ENCODE measurements at regions not wholly inside any gene's neighbourhood (a gene's known extent, or its start where the extent isn't known, plus 50 kb on each side); places are given as distances from the start of the nearest gene placed in this dataset.

DNA sequence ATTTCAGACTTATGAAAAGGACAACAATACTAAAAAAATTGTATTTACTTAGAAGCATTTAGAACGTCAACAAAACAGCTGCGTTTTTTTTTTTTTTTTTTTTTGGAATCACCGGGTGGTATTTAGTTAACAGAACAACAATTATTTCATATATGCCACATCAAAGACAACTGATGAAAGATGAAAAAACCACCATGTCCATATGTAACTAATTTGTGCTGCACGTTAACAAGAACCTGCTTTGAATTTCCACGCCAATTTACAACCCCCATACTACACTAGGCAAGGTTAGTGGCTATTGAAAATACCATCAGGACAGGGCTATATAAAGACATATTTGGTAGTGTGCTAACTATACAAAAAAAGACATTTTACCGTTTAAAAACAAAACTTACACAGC lies 189.3 kb upstream of the ROBO1 start:
- Histone ChIP-seq H2AFZ (ENCODE audit: low read depth, low read length) (no peak overlapping the region), H3K4me1 (replicated peaks in 1 of 2; ENCODE audit: control insufficient read depth in 2 of 2, insufficient read depth in 2 of 2, low read length in 2 of 2) (no peaks in the 10 kb centered on the region), H3K79me2 (ENCODE audit: control insufficient read depth, insufficient read depth, low read length) (no peaks in the 10 kb centered on the region), H3K4me3 (no peak overlapping the region), H3K36me3 (ENCODE audit: control insufficient read depth, insufficient read depth, low read length) (no peaks in the 10 kb centered on the region), H4K20me1 (replicated peaks; ENCODE audit: control insufficient read depth, insufficient read depth, low read length) (no peaks in the 10 kb centered on the region), H3K9me1 (ENCODE audit: control insufficient read depth, insufficient read depth, low read length) (no peaks in the 10 kb centered on the region), H3K4me2 (ENCODE audit: insufficient read depth, low read length) (no peak overlapping the region), H3K27me3 (ENCODE audit: control insufficient read depth in 2 of 2, insufficient read depth in 2 of 2, low read length in 2 of 2) (no peaks in the 10 kb centered on the region), H3K9me3 (replicated peaks; ENCODE audit: control insufficient read depth, insufficient read depth, low read depth, low read length) (no peaks in the 10 kb centered on the region), H3K27ac (ENCODE audit: extremely low read depth, low read depth, low read length) (no peak overlapping the region), H3K9ac (ENCODE audit: insufficient read depth in 1 of 2, low read depth in 2 of 2, low read length in 2 of 2) (no peak overlapping the region)
- POLR2A ChIA-PET: no interaction called here
- 4% methylated on average over 4 of the region's 6 CpGs for WGBS (ENCODE audit: insufficient coverage, low coverage, missing lambda C conversion rate)
- FAIRE-seq (no peak), ATAC-seq (no peak), DNase-seq (ENCODE audit: extremely low read depth in 1 of 4, low spot score in 3 of 4) (no peak)
- no TSS peak for BruUV-seq (replicated peaks)
- in situ Hi-C loops (cut with MboI): no loop called here
- CTCF ChIA-PET (ENCODE audit: low intra/inter-chr PET ratio): no interaction called here
- intact Hi-C loops (cut with micrococcal nuclease): no loop called here
- TF ChIP-seq CBX5 (IDR thresholded peaks at IDR 0.05; ENCODE audit: borderline replicate concordance, low read depth) (no peak), TARDBP (IDR thresholded peaks at IDR 0.05) (no peak), ESRRB (CRISPR knock-in tag; IDR thresholded peaks at IDR 0.05; ENCODE audit: borderline replicate concordance) (no peak), EWSR1 (IDR thresholded peaks at IDR 0.05; ENCODE audit: borderline replicate concordance, low read depth, partially characterized antibody) (no peak), MED1 (CRISPR knock-in tag; IDR thresholded peaks at IDR 0.05; ENCODE audit: borderline replicate concordance) (no peak), ARHGAP35 (IDR thresholded peaks at IDR 0.05; ENCODE audit: partially characterized antibody) (no peak), TCF3 (CRISPR knock-in tag; IDR thresholded peaks at IDR 0.05) (no peak), COPS2 (conservative IDR thresholded peaks at IDR 0.05) (no peak), BDP1 (IDR thresholded peaks at IDR 0.05; ENCODE audit: insufficient read depth, insufficient read length) (no peak), HNRNPL (IDR thresholded peaks at IDR 0.05; ENCODE audit: low read depth, low read length) (no peak), ZNF224 (CRISPR knock-in tag; IDR thresholded peaks at IDR 0.05) (no peak), CHD2 (IDR thresholded peaks at IDR 0.05; ENCODE audit: low read depth, low read length) (no peak), STAT5B (CRISPR knock-in tag; IDR thresholded peaks at IDR 0.05) (no peak)
- TF ChIP-seq, protein P1, sequence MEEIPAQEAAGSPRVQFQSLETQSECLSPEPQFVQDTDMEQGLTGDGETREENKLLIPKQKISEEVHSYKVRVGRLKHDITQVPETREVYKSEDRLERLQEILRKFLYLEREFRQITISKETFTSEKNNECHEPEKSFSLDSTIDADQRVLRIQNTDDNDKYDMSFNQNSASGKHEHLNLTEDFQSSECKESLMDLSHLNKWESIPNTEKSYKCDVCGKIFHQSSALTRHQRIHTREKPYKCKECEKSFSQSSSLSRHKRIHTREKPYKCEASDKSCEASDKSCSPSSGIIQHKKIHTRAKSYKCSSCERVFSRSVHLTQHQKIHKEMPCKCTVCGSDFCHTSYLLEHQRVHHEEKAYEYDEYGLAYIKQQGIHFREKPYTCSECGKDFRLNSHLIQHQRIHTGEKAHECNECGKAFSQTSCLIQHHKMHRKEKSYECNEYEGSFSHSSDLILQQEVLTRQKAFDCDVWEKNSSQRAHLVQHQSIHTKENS (CRISPR knock-in tag; IDR thresholded peaks at IDR 0.05): no peak
- TF ChIP-seq, protein P2, sequence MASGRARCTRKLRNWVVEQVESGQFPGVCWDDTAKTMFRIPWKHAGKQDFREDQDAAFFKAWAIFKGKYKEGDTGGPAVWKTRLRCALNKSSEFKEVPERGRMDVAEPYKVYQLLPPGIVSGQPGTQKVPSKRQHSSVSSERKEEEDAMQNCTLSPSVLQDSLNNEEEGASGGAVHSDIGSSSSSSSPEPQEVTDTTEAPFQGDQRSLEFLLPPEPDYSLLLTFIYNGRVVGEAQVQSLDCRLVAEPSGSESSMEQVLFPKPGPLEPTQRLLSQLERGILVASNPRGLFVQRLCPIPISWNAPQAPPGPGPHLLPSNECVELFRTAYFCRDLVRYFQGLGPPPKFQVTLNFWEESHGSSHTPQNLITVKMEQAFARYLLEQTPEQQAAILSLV (tag; IDR thresholded peaks at IDR 0.05): no peak
- TF ChIP-seq, protein P3, sequence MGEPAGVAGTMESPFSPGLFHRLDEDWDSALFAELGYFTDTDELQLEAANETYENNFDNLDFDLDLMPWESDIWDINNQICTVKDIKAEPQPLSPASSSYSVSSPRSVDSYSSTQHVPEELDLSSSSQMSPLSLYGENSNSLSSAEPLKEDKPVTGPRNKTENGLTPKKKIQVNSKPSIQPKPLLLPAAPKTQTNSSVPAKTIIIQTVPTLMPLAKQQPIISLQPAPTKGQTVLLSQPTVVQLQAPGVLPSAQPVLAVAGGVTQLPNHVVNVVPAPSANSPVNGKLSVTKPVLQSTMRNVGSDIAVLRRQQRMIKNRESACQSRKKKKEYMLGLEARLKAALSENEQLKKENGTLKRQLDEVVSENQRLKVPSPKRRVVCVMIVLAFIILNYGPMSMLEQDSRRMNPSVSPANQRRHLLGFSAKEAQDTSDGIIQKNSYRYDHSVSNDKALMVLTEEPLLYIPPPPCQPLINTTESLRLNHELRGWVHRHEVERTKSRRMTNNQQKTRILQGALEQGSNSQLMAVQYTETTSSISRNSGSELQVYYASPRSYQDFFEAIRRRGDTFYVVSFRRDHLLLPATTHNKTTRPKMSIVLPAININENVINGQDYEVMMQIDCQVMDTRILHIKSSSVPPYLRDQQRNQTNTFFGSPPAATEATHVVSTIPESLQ (CRISPR knock-in tag; IDR thresholded peaks at IDR 0.05): no peak

Data from K562 (cell line).